Stomach (tissue), 4 donors: ENCODE measurements at regions not wholly inside any gene's neighbourhood (a gene's known extent, or its start where the extent isn't known, plus 50 kb on each side); places are given as distances from the start of the nearest gene placed in this dataset.

Source experiments
- CTCF ChIP-seq, 7 experiments: fragments of 450-650 bp in 4 of 7; fragments of 200-600 bp in 3 of 7; sonication (generic) in 3 of 7; IDR thresholded peaks; one replicate each; pipeline ENCODE4 v1.5.1; 2016 to 2019; ENCODE audit warnings: antibody characterized with exemption in 7 of 7, control low read depth in 2 of 7, mild to moderate bottlenecking in 1 of 7
- EP300 ChIP-seq: sonication (generic); formaldehyde crosslinking; IDR thresholded peaks from one replicate; pipeline ENCODE4 v1.6.1; 2017; ENCODE audit warnings: antibody characterized with exemption
- POLR2A ChIP-seq, 4 donors: fragments of 450-650 bp; IDR thresholded peaks; one replicate each; pipeline ENCODE4 v1.6.1; 2016; ENCODE audit warnings: antibody characterized with exemption in 4 of 4, control low read depth in 2 of 4, mild to moderate bottlenecking in 1 of 4, moderate library complexity in 1 of 4

DNA sequence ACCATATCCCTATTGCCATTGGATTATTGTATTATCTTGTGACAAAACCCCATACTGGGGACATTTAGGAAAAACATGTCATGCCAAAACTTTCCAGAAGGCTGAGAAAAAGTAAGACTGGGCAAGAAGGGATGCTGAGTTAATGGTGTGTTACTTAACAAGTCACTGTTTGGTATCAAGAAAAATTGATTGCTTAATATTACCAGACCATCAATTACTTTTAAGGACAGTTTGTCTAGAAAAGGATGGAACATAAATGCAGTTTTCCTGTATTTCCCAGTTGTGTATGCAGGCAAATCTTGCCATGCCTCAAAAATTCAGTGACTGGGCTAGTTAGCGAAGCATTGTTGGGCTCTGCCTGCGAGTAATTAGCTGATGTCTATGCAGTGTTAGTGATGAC is 705.6 kb upstream of the MIR17HG start:
- TF ChIP-seq CTCF (IDR thresholded peaks at IDR 0.05) (no peak), POLR2A (IDR thresholded peaks at IDR 0.05) (no peak), EP300 (no peak)
